ENCODE measurements at regions not wholly inside any gene's neighbourhood (a gene's known extent, or its start where the extent isn't known, plus 50 kb on each side); places are given as distances from the start of the nearest gene placed in this dataset.

- peak; percentile 87 for DNase-seq
Measured at GRCh38 chr3:8204853-8205650, 296.6 kb upstream of the LMCD1 start.

GRCh38 chr3:8205881-8206280 is 295.7 kb upstream of the LMCD1 start:
- peak; percentile 70 for DNase-seq

DNA sequence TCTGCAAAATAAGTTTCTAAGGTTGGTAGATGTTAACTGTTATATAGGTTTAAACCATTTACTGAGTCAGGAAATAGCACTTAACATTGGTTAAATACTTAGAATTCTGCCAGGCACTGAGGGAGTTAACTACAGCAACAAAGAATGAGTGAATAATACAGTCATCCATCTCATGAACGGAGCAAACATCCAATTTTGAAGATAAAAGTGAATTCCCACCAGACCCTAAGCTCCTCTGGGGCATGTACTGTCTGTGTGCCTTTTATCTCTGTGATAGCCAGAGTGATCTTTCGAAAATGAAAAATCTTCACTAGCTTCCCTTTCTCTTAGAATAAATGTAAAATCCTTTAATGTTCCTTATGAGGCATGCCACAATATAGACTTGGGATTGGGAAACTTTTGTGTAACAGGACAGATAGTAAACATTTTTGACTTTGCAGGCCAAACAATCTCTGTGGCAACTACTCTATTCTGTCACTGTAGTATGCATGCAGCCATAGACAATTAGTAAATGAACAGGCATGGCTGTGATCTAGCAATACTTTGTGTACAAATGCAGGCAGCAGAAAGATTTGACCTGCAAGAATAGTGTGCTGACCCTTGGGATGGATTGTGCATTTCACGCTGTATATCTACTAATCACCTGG is 294.5 kb upstream of the LMCD1 start:
- DNase-seq: peak; percentile 66

DNA sequence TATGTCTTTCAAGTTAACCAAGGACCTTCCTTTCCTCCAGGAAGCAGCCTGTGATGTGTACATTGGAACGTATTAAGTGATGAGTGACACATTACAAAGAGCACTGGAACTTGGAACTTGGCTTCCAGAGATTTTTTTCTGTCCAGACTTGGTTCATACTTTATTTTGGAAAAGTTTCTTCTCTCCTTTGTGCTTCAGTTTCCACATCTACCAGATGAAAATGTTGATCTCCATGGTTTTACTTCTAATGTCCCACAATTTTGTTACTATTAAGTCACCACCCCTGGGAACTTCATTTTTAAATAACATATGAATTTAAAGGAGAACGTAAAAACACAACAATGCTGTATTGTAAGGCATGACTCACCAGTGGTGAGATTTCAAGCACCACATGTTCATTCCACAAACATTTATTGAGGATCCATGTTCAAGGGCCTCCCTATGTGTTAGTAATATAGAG is 290.7 kb upstream of the LMCD1 start:
- peak; percentile 86 for DNase-seq

- no peak for DNase-seq
Measured at GRCh38 chr3:8212794-8213193, 288.8 kb upstream of the LMCD1 start.

DNA sequence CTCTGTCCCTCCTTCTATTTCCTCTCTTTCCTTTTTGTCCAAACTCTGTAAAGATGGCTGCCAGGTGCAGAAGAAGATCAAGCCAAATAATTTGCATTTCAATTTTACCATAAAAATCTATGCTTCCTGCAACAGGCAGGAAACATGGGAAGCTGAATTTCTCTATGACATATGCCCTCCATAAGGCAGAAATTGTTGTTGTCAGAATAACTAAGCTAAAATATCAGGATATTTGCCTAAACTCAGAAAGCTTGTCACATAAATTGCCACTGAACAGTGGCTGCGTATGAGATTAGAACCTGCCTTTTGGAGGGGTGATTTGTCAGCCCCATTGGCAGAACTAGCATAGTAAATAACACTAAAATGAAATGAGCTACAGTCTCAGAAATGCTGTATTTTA is 288.3 kb upstream of the LMCD1 start:
- no peak for DNase-seq

DNA sequence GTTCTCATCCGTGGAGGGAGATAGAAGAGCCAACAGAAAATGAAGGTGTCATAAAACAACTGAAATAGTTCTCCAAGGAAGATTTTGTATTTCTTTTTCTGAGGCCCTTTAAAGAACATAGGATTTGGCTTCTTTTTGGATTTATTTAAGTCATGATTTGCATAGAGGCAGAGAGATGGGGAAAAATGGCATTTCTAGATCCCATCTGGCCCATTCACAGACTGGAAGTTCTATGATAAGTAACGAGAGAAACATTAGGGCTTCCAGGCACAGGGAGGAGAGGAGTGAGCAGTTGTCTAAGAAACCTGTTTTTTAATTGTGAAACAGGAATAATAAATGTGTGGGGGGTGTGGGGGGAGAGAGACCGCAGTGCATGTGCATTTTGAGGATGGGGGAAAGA is 285.8 kb upstream of the LMCD1 start:
- DNase-seq: no peak

GRCh38 chr3:8218353-8218940 is 283.2 kb upstream of the LMCD1 start:
- DNase-seq: no peak

DNA sequence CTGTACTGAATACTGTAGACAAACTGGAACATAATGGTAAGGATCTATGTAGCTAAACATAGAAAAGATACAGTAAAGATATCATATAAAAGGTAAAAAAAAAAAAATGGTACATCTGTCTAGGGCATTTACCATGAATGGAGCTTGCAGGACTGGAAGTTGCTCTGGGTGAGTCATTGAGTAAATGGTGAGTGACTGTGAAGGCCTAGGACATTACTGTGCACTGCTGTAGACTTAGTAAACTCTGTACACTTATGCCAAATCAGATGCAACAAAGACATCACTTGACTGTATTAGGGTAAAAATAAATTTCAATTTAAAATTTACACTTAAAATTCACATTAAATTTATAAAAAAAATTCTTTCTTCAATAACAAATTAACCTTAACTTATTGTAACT is 281.3 kb upstream of the LMCD1 start:
- peak; percentile 71 for DNase-seq

DNA sequence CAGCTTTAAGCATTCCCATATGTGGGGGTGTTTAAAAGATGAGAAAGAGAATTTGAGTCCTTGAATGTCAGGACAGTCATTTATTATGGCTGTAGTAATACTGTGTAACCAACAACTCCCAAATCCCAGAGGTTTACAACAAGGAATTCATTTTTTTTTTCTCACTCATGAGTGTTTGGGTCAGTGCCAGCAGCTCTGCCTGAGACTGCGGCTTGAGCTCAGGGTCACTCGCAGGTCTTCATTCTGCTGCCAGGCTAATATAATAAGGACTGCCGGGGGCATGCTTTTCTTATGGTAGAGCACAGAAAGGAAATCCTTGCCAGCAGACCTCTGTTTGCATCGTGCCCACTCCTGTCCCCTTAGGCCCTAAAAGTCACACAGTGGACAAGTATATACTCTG is 277.9 kb upstream of the LMCD1 start:
- peak; percentile 73 for DNase-seq

DNA sequence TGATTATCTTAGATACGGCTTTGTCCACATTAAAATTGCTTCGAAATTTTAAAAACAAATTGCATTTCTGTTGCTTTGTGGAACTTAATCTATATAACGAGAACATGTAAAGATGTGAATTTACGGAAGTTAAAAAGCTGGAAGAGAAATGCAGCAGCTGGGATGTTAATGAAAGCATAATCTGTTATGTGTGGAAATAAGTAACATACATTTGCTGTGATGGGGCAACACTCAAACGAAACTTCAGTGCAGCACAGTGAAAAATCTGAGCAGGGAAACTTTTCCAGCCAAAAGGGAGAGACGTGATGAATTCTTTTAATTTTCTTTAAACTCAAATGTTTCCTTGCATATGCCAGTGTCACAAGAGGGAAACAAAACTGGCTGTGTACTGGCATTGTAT is 276.7 kb upstream of the LMCD1 start:
- no peak for DNase-seq

GRCh38 chr3:8233938-8234337 is 267.7 kb upstream of the LMCD1 start:
- DNase-seq: no peak

- no peak for DNase-seq
Measured at GRCh38 chr3:8236264-8236663, 265.4 kb upstream of the LMCD1 start.

DNA sequence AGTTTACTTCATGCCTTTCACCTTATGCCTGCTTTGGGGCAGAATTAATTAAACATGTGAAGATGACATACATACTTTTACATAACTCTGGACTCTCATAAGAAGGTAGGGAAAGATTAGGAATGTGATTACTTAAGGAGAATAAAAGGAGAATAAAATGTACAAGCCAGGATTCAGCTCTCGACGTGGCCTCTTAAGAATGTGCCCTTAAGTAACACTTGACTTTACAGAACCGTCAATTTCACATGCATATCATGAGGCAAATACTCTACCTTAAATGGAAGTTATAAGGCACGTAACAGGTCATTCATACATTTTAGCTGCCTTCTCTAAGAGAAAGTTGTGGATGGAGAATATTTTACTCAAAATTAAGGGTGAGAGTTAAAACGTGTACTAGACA is 263.7 kb upstream of the LMCD1 start:
- DNase-seq: peak; percentile 11

GRCh38 chr3:8238432-8238831 is 263.2 kb upstream of the LMCD1 start:
- no peak for DNase-seq

- DNase-seq: no peak
Measured at GRCh38 chr3:8239095-8239494, 262.5 kb upstream of the LMCD1 start.

DNA sequence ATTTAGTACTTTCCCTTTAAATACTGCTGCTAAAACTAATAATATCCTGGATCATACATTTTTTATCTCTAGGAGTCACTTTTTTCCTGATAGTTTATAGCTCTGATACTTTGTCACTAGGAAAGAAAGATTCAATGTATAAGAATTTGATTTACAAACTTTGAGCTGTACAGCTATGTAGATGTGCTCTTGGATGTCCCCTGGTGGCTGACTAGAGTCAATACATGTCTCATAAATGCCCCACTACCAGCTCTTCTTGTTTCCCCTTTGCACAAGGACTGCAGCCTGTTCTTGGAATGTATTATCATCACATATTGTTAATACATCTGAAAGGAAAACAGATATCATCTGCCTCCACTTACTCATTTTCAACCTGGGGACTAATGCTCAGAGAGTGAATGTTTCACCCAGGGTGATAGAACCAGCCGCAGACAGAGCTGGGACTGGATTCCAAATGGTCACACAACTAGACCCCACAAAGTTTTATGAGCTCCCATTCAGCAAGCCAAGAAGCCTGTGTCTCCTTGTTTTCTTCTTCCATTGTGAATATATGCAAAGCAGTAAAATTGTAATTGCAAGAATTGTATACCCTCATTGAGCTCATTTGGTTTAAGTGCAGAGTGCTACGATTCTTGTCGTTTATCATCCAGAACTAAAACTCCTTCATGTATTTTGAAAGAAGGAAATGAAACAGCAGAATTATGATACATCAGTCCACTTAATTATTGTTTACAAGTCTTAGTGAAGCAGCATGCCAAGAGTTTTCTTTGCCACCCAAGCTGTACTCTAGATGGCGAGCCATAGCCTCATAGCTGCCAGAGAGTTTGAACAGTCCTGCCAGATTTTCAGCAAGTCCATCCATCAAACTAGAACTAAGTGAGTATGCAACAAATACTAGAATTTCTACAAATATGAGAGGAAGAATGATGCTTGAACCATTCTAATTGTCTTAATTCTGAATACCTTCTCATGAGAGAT is 261.6 kb upstream of the LMCD1 start:
- DNase-seq: peak; percentile 59

- DNase-seq: no peak
Measured at GRCh38 chr3:8246070-8246469, 255.6 kb upstream of the LMCD1 start.

- DNase-seq: no peak
Measured at GRCh38 chr3:8253201-8253600, 248.4 kb upstream of the LMCD1 start.

DNA sequence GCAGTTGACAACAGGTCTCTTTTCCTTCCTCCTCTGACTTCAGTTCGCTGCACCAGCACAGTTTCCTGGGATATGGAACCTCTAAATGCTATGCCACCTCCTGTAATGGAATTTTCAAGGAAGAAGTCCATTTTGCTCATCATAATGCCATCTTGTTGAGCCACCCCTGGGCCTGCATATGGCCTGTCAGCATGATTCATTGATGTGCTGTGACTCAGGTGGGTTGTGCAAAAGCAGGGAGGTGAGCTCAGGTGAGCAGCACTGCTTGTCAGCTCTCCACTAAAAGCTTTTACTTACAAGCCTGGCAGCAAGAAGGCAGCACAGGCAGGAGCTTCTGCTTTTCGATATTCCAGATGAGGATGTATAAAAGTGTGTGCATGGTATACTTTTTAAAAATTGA is 247.1 kb upstream of the LMCD1 start:
- DNase-seq: no peak

DNA sequence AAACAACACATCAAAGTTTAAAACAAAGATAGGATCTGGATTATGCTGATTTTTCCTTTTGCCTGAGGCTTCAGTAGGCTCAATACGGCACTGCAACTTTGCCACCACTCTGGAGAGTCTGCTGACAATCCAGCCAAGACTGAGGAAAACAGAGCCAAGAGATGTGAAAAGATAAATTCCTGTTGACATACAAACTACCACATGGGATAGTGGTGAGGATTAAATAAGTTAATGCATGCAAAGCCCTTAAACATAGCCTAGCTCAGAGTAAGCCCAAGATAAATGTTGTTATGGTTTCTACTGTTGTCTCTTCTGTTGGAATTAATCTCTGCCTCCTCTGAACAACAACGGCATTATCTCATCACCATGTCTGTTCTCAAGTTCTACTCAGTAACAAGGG is 245.9 kb upstream of the LMCD1 start:
- DNase-seq: no peak

GRCh38 chr3:8256441-8257071 is 245.1 kb upstream of the LMCD1 start:
- no peak for DNase-seq

Data from fibroblast of skin of right biceps (primary cell).